HL-60 (cell line): ENCODE measurements at regions not wholly inside any gene's neighbourhood (a gene's known extent, or its start where the extent isn't known, plus 50 kb on each side); places are given as distances from the start of the nearest gene placed in this dataset.

ENCODE experiments used
- DNase-seq, 2 experiments: peaks; one replicate each; pipeline ENCODE4 v3.0.0-alpha.2; 2010 to 2020; ENCODE audit warnings: low read depth in 1 of 2, low spot score in 1 of 2
- H3K27ac ChIP-seq: fragments of 250-450 bp; sonication (Bioruptor Pico); replicated peaks from 2 replicates; pipeline ENCODE4 v1.5.1; 2020; ENCODE audit warnings: mild to moderate bottlenecking, moderate library complexity
- H3K27me3 ChIP-seq: fragments of 250-450 bp; sonication (Bioruptor Pico); 2 replicates; pipeline ENCODE4 v1.5.1; 2021; ENCODE audit warnings: mild to moderate bottlenecking, moderate library complexity; ENCODE audit not compliant: insufficient read depth, poor library complexity, severe bottlenecking
- H3K4me3 ChIP-seq: replicated peaks from 2 replicates; pipeline ENCODE4 v1.5.1; 2011; ENCODE audit warnings: mild to moderate bottlenecking, control low read depth, low read length; ENCODE audit not compliant: insufficient read depth
- CTCF ChIP-seq: IDR thresholded peaks from one replicate; pipeline ENCODE4 v1.5.1; 2011; ENCODE audit warnings: low read length, control low read depth, inconsistent platforms; ENCODE audit not compliant: insufficient read depth
- GABPA ChIP-seq: IDR thresholded peaks from 2 replicates; pipeline ENCODE4 v1.6.1; 2012; ENCODE audit warnings: low read depth
- POLR2AphosphoS5 ChIP-seq: IDR thresholded peaks from 2 replicates; pipeline ENCODE4 v1.6.1; 2012; ENCODE audit warnings: low read depth
- REST ChIP-seq: IDR thresholded peaks from 2 replicates; pipeline ENCODE4 v1.6.1; 2012; ENCODE audit warnings: low read depth; ENCODE audit not compliant: insufficient replicate concordance
- SPI1 ChIP-seq: IDR thresholded peaks from 2 replicates; pipeline ENCODE4 v1.6.1; 2012; ENCODE audit warnings: low read depth, mild to moderate bottlenecking, borderline replicate concordance

GRCh38 chr9:89724659-89725058 lies 119.8 kb downstream of the GADD45G start:
- no peak for DNase-seq
- TF ChIP-seq CTCF (no peak), REST (no peak), SPI1 (no peak), GABPA (no peak), POLR2AphosphoS5 (no peak)
- Histone ChIP-seq H3K27me3 (peaks cover 2% of the 10 kb centered on the region), H3K27ac (no peak overlapping the region), H3K4me3 (no peak overlapping the region)

DNA sequence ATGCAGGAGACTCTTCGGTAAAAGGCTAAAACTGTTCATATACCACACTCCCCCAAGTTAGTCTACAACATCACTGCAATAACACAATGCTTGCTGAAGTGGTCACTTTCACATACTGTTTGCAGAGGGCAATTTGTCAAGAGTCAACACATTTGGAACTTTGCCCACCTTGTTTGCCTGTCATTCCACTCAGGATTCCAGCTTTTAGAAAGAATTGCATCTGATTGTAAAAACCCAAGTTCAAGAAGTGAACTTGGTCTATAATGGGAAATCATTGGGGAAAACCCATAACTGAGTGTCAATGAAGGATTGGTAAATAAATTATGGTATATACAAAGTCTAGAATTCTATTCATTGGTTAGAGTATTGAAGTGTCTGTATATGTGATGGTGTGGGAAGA lies 120.5 kb downstream of the GADD45G start:
- no peak for TF ChIP-seq GABPA
- no peak for TF ChIP-seq SPI1
- TF ChIP-seq CTCF = no peak
- peaks cover 2% of the 10 kb centered on the region for H3K27me3 ChIP-seq
- no peak for DNase-seq
- H3K27ac ChIP-seq = no peak overlapping the region
- H3K4me3 ChIP-seq = no peak overlapping the region

DNA sequence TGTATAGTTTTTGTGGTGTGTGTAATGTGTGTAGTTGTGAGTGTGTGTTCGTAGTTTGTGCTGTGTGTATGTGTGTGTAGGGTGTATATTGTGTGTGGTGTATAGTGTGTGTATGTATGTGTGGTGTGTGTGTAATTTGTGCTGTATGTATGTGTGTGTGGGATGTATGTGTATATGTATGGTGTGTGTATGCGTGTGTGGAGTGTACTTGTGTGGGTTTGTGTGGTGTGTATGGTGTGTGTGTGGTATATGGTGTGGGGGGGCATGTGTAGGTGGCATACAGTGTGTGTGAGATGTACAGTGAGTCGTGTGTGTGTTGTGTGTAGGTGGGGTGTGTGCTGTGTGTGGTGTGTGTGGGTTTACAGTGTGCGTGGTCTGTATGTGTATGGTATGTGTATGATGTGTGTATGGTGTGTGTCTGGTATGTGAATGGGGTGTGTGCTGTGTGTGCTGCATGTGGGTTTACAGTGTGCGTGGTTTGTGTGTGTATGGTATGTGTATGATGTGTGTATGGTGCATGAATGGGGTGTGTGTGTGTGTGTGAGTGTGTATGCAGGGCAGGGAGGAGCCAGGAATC lies 125.2 kb downstream of the GADD45G start:
- Histone ChIP-seq H3K4me3 (no peak overlapping the region), H3K27ac (no peak overlapping the region), H3K27me3 (peaks cover 2% of the 10 kb centered on the region)
- no peak for TF ChIP-seq GABPA
- no peak for TF ChIP-seq POLR2AphosphoS5
- TF ChIP-seq REST = no peak
- TF ChIP-seq CTCF = no peak
- no peak for TF ChIP-seq SPI1
- no peak for DNase-seq

GRCh38 chr9:89730715-89731114 lies 125.9 kb downstream of the GADD45G start:
- Histone ChIP-seq H3K27ac (no peak overlapping the region), H3K4me3 (no peak overlapping the region), H3K27me3 (no peaks in the 10 kb centered on the region)
- DNase-seq = no peak
- no peak for TF ChIP-seq GABPA
- TF ChIP-seq REST = no peak
